Inflammatory macrophage treated with lipopolysaccharide for 4 hours (primary cell): ENCODE measurements at regions not wholly inside any gene's neighbourhood (a gene's known extent, or its start where the extent isn't known, plus 50 kb on each side); places are given as distances from the start of the nearest gene placed in this dataset.
"Not testable (repeated sequence)": the region's sequence is repeated elsewhere in the genome, so short reads cannot be mapped to it uniquely, and the experiment has no call there.

Experiments used
- DNase-seq: peaks from one replicate; pipeline ENCODE4 v3.0.0-alpha.2; 2020

GRCh38 chr2:17460371-17461086 lies 57.7 kb downstream of the RAD51AP2 start:
- no peak for DNase-seq

- no peak for DNase-seq
Measured at GRCh38 chr2:17455343-17455742, 62.9 kb downstream of the RAD51AP2 start.

GRCh38 chr2:17446191-17446590 lies 72.0 kb downstream of the RAD51AP2 start:
- not testable (repeated sequence) for DNase-seq

- DNase-seq, result no peak
Measured at GRCh38 chr2:17445744-17446143, 72.5 kb downstream of the RAD51AP2 start.

- no peak for DNase-seq
Measured at GRCh38 chr2:17442334-17442733, 75.9 kb downstream of the RAD51AP2 start.

GRCh38 chr2:17441790-17442189 lies 76.5 kb downstream of the RAD51AP2 start:
- DNase-seq, result no peak

- no peak for DNase-seq
Measured at GRCh38 chr2:17441055-17441771, 77.0 kb downstream of the RAD51AP2 start.

- DNase-seq, result no peak
Measured at GRCh38 chr2:17430326-17430725, 87.9 kb downstream of the RAD51AP2 start.

- no peak for DNase-seq
Measured at GRCh38 chr2:17429130-17429529, 89.1 kb downstream of the RAD51AP2 start.

GRCh38 chr2:17427401-17427800 lies 90.8 kb downstream of the RAD51AP2 start:
- no peak for DNase-seq

- no peak for DNase-seq
Measured at GRCh38 chr2:17426743-17427142, 91.5 kb downstream of the RAD51AP2 start.

GRCh38 chr2:17422061-17422460 lies 96.2 kb downstream of the RAD51AP2 start:
- DNase-seq, result no peak

GRCh38 chr2:17416884-17417391 lies 101.3 kb downstream of the RAD51AP2 start:
- no peak for DNase-seq

GRCh38 chr2:17413036-17413435 lies 105.2 kb downstream of the RAD51AP2 start:
- no peak for DNase-seq

- no peak for DNase-seq
Measured at GRCh38 chr2:17401096-17401495, 117.1 kb downstream of the RAD51AP2 start.

GRCh38 chr2:17398770-17399169 lies 119.5 kb downstream of the RAD51AP2 start:
- DNase-seq, result no peak

GRCh38 chr2:17388798-17389197 lies 129.4 kb downstream of the RAD51AP2 start:
- no peak for DNase-seq

GRCh38 chr2:17387591-17387990 lies 130.6 kb downstream of the RAD51AP2 start:
- no peak for DNase-seq

GRCh38 chr2:17386771-17387170 lies 131.5 kb downstream of the RAD51AP2 start:
- DNase-seq, result no peak

GRCh38 chr2:17380003-17380402 lies 138.2 kb downstream of the RAD51AP2 start:
- DNase-seq, result no peak

GRCh38 chr2:17375262-17375661 lies 143.0 kb downstream of the RAD51AP2 start:
- no peak for DNase-seq

- DNase-seq, result no peak
Measured at GRCh38 chr2:17373741-17374140, 144.5 kb downstream of the RAD51AP2 start.

- DNase-seq, result no peak
Measured at GRCh38 chr2:17373041-17373440, 145.2 kb downstream of the RAD51AP2 start.

GRCh38 chr2:17363846-17364245 lies 154.4 kb downstream of the RAD51AP2 start:
- no peak for DNase-seq
